ENCODE measurements at regions not wholly inside any gene's neighbourhood (a gene's known extent, or its start where the extent isn't known, plus 50 kb on each side); places are given as distances from the start of the nearest gene placed in this dataset.
"Not testable (repeated sequence)": the region's sequence is repeated elsewhere in the genome, so short reads cannot be mapped to it uniquely, and the experiment has no call there.

- no peak for DNase-seq
Observed at GRCh38 chr2:226095058-226095457, 695.5 kb downstream of the NYAP2 start.

- DNase-seq: no peak
Observed at GRCh38 chr2:226093364-226093763, 693.9 kb downstream of the NYAP2 start.

GRCh38 chr2:226088366-226088674 is 688.8 kb downstream of the NYAP2 start:
- no peak for DNase-seq

GRCh38 chr2:226087505-226088365 is 688.2 kb downstream of the NYAP2 start:
- no peak for DNase-seq

DNA sequence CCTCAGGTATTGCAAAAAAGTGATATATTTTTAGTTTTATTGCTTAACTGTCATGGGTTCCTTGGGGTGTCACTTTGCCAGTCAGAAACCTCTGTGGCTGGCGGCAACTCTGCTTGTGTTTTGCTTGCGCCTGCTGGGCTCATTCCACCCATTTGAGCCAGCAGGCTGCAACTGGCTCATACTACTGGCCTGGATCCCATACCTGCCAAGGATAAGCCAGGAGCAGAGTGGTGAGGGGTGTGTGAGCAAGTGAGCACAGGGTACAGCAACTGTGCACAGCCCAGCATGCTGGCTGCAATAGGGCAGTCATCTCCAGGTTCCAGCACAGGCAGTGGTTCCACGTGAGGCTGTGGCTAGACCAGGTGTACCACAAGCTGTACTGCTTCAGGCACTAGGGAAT is 687.5 kb downstream of the NYAP2 start:
- DNase-seq: no peak

DNA sequence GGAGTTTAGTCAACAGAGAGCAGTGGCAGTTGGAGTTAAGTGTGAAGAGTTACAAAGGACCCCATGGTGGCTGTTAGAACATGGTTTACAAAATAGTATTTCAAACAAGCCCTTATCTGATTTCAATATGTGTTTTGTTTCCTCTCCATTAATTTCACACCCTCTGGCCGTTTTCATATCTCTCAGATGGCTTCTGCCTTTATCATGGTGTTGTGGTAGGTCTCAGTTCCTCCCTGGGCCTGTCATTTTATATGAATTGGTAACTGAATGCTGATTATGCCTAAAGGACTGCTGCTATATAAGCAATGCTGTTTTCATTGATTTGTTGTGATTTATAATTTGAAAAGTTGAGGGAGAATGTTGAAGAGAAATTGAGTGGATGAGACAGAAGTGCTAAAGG is 686.7 kb downstream of the NYAP2 start:
- DNase-seq: no peak

GRCh38 chr2:226085425-226085824 is 685.9 kb downstream of the NYAP2 start:
- DNase-seq: not testable (repeated sequence)

GRCh38 chr2:226080334-226080733 is 680.8 kb downstream of the NYAP2 start:
- DNase-seq: no peak

DNA sequence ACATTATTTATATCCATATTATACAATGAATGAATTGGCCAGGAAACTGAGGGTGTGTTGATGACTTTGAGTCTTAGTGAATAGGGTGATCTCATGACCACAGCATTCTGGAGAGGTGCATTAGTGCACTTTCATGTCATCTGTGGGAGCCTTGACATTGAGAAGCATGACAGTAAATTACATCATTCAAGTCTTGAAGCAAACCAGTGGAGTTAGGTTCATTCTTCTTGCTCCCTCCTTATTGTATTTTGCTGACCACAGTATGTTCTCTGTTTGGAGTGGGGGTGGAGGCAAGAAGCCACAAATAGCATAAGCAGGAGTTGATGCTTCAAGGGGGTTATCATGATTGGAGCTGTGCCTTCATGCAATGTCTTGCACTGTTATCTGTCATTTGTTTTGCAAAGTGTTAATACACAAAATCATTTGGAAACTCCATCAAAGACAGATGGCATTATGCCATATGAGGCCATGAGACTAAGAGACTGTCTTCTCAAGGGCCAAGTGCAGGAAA is 680.2 kb downstream of the NYAP2 start:
- DNase-seq: no peak

- DNase-seq: no peak
Observed at GRCh38 chr2:226079196-226079595, 679.7 kb downstream of the NYAP2 start.

- DNase-seq: no peak
Observed at GRCh38 chr2:226078666-226079065, 679.2 kb downstream of the NYAP2 start.

DNA sequence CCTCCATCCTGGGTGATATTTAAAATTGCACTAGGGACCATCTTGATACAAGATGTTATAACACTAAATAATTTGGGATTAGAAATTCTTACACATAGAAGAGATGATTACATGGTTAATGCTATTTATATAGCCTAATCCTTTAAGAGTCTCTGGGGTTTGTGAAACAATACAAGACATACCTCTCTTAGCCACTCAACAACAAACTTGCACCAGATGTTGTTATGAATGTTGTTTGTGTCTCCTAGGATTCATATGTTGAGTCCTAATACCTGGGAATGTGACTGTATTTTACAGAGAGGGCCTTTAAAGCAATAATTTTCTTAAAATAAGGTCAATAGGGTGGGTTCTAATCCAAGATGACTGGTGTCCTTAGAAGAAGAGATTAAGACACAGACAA is 678.3 kb downstream of the NYAP2 start:
- DNase-seq: no peak

GRCh38 chr2:226077031-226077430 is 677.5 kb downstream of the NYAP2 start:
- no peak for DNase-seq

GRCh38 chr2:226076529-226076928 is 677.0 kb downstream of the NYAP2 start:
- no peak for DNase-seq

GRCh38 chr2:226074391-226074790 is 674.9 kb downstream of the NYAP2 start:
- DNase-seq: no peak

DNA sequence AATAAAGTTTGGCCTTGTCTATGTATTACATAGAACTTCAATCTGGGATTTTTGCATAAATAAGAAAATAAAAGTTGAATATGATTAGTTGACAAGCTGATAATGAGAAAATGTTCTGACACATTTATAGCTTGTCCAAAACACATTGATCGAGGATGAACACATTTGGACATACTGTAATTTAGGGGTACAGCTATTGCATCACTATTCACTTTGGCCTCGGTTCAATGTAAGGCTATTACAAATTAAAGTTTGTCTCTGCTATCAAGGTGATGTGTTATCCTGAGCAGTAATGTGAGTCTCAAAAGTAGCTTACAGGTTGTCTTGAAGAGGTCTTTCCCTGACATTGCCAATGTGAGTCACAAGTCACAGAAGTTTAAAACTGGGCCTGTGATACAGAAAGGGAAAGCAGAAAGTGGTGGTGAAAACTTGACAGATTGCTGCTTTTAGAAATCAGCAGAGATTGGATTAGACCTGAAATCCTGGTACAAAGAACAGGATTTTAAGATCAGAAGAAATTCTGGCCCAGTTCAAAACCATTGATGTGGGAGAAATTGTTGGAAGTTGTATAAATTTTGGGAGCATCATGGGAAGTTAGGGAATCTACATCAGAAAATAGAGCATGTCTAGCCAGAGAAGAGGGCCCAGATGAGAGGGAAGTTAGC is 674.1 kb downstream of the NYAP2 start:
- no peak for DNase-seq

DNA sequence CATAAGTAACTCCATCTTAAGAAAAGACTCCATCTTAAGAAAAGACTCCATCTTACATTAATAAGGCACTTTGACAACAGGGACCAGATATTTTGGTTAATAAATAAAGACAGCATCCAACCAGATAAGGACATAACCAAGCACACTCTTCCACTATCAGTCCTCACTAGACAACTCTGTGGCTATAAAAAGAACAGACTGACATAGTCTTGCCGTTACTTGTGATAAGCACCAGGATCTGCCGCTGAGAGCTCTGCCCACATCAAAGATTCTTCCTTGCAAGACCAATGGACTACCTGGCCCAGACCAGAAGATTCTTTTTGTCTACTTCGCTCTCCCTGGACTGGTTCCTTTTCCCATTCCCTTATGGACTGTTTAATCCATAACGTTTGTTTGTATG is 667.4 kb downstream of the NYAP2 start:
- no peak for DNase-seq

- DNase-seq: no peak
Observed at GRCh38 chr2:226066391-226066790, 666.9 kb downstream of the NYAP2 start.

GRCh38 chr2:226064932-226065570 is 665.5 kb downstream of the NYAP2 start:
- DNase-seq: no peak

DNA sequence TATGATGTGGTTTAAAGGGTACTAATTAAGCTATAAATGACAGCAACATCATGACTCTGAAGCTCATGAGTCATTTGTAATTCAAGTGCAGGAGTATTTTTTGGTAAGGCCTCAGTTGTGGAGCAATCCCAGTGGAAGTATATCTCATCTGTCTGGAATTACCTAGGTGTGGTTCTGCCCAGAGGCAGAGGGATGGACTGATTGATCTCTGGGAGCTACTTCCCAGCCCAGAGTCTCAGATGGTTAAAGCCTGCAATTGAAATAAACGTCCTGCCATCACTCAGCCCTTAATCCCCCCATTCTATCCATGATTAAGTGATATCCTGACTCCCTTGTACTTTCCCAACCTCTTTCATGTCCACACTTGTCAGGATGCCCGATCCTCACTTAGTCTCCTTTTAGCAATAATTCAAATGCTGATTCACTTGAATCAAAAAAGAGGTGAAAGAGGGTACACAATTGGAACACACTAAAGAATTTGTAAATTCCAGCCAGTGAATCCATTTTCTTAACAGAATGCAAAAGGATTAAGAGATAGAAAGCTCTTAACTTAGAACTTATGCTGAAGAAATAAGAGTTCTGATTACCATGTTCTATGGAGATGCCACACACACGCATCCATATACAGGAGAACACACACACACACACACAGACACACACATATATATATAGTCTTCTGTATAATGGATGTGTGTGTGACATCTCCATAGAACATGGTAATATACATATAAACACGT is 664.4 kb downstream of the NYAP2 start:
- DNase-seq: no peak

DNA sequence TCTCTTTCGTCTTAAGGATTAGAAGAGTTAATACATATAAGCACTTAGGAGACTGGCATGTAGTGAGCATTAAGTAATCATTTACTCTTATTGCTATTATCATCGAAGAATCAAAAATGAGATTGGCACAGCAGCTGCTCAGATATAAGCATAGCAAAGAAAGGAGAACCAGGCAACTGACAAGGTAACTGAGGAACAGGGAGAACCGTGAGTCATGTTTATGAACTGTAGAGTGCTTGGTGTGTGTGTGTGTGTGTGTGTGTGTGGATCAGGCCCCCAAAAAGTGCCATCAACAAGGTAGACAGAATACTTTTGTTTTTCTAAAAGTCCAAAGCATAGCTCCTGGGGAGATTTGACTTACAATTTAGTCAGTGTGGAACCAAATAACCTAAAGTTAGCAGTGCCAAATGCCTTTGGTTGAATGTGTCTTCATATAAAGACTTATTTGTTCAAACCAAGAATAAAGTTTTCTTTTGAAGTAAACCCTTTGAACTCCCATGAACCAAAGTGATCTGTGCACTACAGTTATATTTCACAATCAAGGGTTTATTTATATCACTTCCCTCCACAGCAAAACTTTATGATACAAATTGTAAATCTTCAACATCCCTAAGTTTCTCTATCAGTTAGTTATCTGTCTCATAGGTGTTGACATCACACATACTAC is 660.6 kb downstream of the NYAP2 start:
- no peak for DNase-seq

Measured in anterior cingulate cortex (tissue), 58 donors.